Body of pancreas (tissue), 4 donors: ENCODE measurements at regions not wholly inside any gene's neighbourhood (a gene's known extent, or its start where the extent isn't known, plus 50 kb on each side); places are given as distances from the start of the nearest gene placed in this dataset.

Source experiments
- POLR2A ChIP-seq, 3 donors: fragments of 450-650 bp; IDR thresholded peaks; one replicate each; pipeline ENCODE4 v1.6.1; 2016; ENCODE audit warnings: antibody characterized with exemption in 3 of 3, mild to moderate bottlenecking in 2 of 3
- TF ChIP-seq, protein P1 (sequence below), 7 experiments: fragments of 450-650 bp in 4 of 7; fragments of 200-600 bp in 3 of 7; sonication (generic) in 3 of 7; IDR thresholded peaks; one replicate each; pipeline ENCODE4 v1.5.1; 2016 to 2019; ENCODE audit warnings: antibody characterized with exemption in 7 of 7

DNA sequence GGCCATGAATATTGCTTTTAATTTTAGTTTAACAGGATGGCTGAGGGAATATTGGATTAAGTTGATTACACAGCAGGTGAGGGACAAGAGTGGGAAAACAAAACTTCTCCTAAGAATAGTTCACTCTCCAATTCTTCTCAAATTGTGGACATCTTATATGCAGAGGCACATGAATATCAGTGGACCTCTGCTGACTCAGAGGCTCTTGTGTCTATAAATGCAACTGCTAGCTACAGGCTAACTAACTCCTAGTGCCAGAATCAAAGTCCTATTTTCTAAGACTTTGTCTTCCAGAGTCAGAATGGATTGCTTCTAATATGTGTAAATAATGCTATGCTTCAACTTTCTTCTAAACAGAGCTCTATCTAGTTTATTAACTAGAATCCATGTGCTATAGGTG is 175.8 kb downstream of the IL15 start:
- TF ChIP-seq, protein P1, sequence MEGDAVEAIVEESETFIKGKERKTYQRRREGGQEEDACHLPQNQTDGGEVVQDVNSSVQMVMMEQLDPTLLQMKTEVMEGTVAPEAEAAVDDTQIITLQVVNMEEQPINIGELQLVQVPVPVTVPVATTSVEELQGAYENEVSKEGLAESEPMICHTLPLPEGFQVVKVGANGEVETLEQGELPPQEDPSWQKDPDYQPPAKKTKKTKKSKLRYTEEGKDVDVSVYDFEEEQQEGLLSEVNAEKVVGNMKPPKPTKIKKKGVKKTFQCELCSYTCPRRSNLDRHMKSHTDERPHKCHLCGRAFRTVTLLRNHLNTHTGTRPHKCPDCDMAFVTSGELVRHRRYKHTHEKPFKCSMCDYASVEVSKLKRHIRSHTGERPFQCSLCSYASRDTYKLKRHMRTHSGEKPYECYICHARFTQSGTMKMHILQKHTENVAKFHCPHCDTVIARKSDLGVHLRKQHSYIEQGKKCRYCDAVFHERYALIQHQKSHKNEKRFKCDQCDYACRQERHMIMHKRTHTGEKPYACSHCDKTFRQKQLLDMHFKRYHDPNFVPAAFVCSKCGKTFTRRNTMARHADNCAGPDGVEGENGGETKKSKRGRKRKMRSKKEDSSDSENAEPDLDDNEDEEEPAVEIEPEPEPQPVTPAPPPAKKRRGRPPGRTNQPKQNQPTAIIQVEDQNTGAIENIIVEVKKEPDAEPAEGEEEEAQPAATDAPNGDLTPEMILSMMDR (IDR thresholded peaks at IDR 0.05): no peak
- no peak for TF ChIP-seq POLR2A (IDR thresholded peaks at IDR 0.05)
